Stimulated activated memory B cell treated with anti-CD40 and anti-IgM and Interleukin-4, amounts not matched to agents 10 μg/mL and 1 μg/mL and 100 μg/mL, for 72 hours (primary cell): ENCODE measurements at regions not wholly inside any gene's neighbourhood (a gene's known extent, or its start where the extent isn't known, plus 50 kb on each side); places are given as distances from the start of the nearest gene placed in this dataset.
"Not testable (repeated sequence)": the region's sequence is repeated elsewhere in the genome, so short reads cannot be mapped to it uniquely, and the experiment has no call there.

Experiments used
- ATAC-seq: fragments of 150-1000 bp; cut with Tn5 transposase; 2 replicates; pipeline ENCODE4 v1.10.0; 2021
- H3K27ac Mint-ChIP-seq: one replicate; pipeline ENCODE4 v1.8.0; 2022; ENCODE audit warnings: mild to moderate bottlenecking, mixed read lengths
- H3K27me3 Mint-ChIP-seq: one replicate; pipeline ENCODE4 v1.8.0; 2022; ENCODE audit warnings: mixed read lengths
- H3K36me3 Mint-ChIP-seq: one replicate; pipeline ENCODE4 v1.8.0; 2022; ENCODE audit warnings: mixed read lengths
- H3K4me1 Mint-ChIP-seq: one replicate; pipeline ENCODE4 v1.8.0; 2022; ENCODE audit warnings: mixed read lengths
- H3K4me3 Mint-ChIP-seq: one replicate; pipeline ENCODE4 v1.8.0; 2022; ENCODE audit warnings: mild to moderate bottlenecking, moderate library complexity, mixed read lengths
- H3K9me3 Mint-ChIP-seq: one replicate; pipeline ENCODE4 v1.8.0; 2022; ENCODE audit warnings: mixed read lengths

- H3K9me3 Mint-ChIP-seq, result no peaks in the 10 kb centered on the region
- H3K27me3 Mint-ChIP-seq, result no peaks in the 10 kb centered on the region
- ATAC-seq, result no peak
- peaks cover 5% of the 10 kb centered on the region for H3K4me1 Mint-ChIP-seq
- H3K36me3 Mint-ChIP-seq, result peaks cover 8% of the 10 kb centered on the region
- H3K27ac Mint-ChIP-seq, result no peak overlapping the region
- H3K4me3 Mint-ChIP-seq, result no peak overlapping the region
These were observed 112.0 kb upstream of the SLC38A2 start for GRCh38 chr12:46484396-46485061.

GRCh38 chr12:46483572-46484395 is 111.2 kb upstream of the SLC38A2 start:
- peaks cover 5% of the 10 kb centered on the region for H3K4me1 Mint-ChIP-seq
- no peaks in the 10 kb centered on the region for H3K9me3 Mint-ChIP-seq
- peaks cover 16% of the 10 kb centered on the region for H3K36me3 Mint-ChIP-seq
- ATAC-seq, result no peak
- H3K27me3 Mint-ChIP-seq, result no peaks in the 10 kb centered on the region
- no peak overlapping the region for H3K4me3 Mint-ChIP-seq
- H3K27ac Mint-ChIP-seq, result no peak overlapping the region

GRCh38 chr12:46480724-46481123 is 108.2 kb upstream of the SLC38A2 start:
- Mint-ChIP-seq H3K27ac (no peak overlapping the region), H3K27me3 (no peaks in the 10 kb centered on the region), H3K36me3 (peaks cover 28% of the 10 kb centered on the region), H3K4me1 (peaks cover 14% of the 10 kb centered on the region), H3K4me3 (no peak overlapping the region), H3K9me3 (no peaks in the 10 kb centered on the region)
- ATAC-seq, result no peak

GRCh38 chr12:46480316-46480715 is 107.7 kb upstream of the SLC38A2 start:
- no peaks in the 10 kb centered on the region for H3K27me3 Mint-ChIP-seq
- H3K36me3 Mint-ChIP-seq, result peaks cover 28% of the 10 kb centered on the region
- no peak overlapping the region for H3K4me3 Mint-ChIP-seq
- no peak for ATAC-seq
- H3K4me1 Mint-ChIP-seq, result peaks cover 14% of the 10 kb centered on the region
- no peaks in the 10 kb centered on the region for H3K9me3 Mint-ChIP-seq
- H3K27ac Mint-ChIP-seq, result no peak overlapping the region

GRCh38 chr12:46478123-46478522 is 105.5 kb upstream of the SLC38A2 start:
- Mint-ChIP-seq H3K36me3 (peaks cover 28% of the 10 kb centered on the region), H3K4me3 (no peak overlapping the region), H3K9me3 (no peaks in the 10 kb centered on the region), H3K4me1 (peaks cover 20% of the 10 kb centered on the region), H3K27ac (peak overlapping the region; percentile 40), H3K27me3 (no peaks in the 10 kb centered on the region)
- ATAC-seq, result no peak

- peaks cover 28% of the 10 kb centered on the region for H3K36me3 Mint-ChIP-seq
- H3K9me3 Mint-ChIP-seq, result no peaks in the 10 kb centered on the region
- peak overlapping the region; percentile 40 for H3K27ac Mint-ChIP-seq
- peaks cover 20% of the 10 kb centered on the region for H3K4me1 Mint-ChIP-seq
- no peaks in the 10 kb centered on the region for H3K27me3 Mint-ChIP-seq
- no peak overlapping the region for H3K4me3 Mint-ChIP-seq
- no peak for ATAC-seq
These were observed 105.0 kb upstream of the SLC38A2 start for GRCh38 chr12:46477541-46477940.

GRCh38 chr12:46475972-46476645 is 103.5 kb upstream of the SLC38A2 start:
- Mint-ChIP-seq H3K4me3 (no peak overlapping the region), H3K36me3 (peaks cover 22% of the 10 kb centered on the region), H3K4me1 (peaks cover 19% of the 10 kb centered on the region), H3K27ac (no peak overlapping the region), H3K27me3 (no peaks in the 10 kb centered on the region), H3K9me3 (no peaks in the 10 kb centered on the region)
- ATAC-seq, result no peak

GRCh38 chr12:46474385-46474784 is 101.8 kb upstream of the SLC38A2 start:
- H3K27ac Mint-ChIP-seq, ATAC-seq, H3K4me3 Mint-ChIP-seq, H3K27me3 Mint-ChIP-seq, H3K9me3 Mint-ChIP-seq: not testable (repeated sequence)
- Mint-ChIP-seq H3K4me1 (peaks cover 29% of the 10 kb centered on the region), H3K36me3 (peaks cover 22% of the 10 kb centered on the region)

GRCh38 chr12:46473634-46474329 is 101.2 kb upstream of the SLC38A2 start:
- Mint-ChIP-seq H3K36me3 (peaks cover 16% of the 10 kb centered on the region), H3K27me3 (no peaks in the 10 kb centered on the region), H3K9me3 (no peaks in the 10 kb centered on the region), H3K4me3 (peak overlapping the region; percentile 27), H3K4me1 (peaks cover 29% of the 10 kb centered on the region), H3K27ac (peak overlapping the region; percentile 59)
- ATAC-seq, result peak; percentile 72

GRCh38 chr12:46472893-46473633 is 100.5 kb upstream of the SLC38A2 start:
- Mint-ChIP-seq H3K27me3 (no peaks in the 10 kb centered on the region), H3K9me3 (no peaks in the 10 kb centered on the region), H3K4me3 (no peak overlapping the region), H3K36me3 (peaks cover 14% of the 10 kb centered on the region), H3K27ac (peak overlapping the region; percentile 59), H3K4me1 (peaks cover 28% of the 10 kb centered on the region)
- no peak for ATAC-seq

- H3K36me3 Mint-ChIP-seq, result peaks cover 5% of the 10 kb centered on the region
- H3K9me3 Mint-ChIP-seq, result no peaks in the 10 kb centered on the region
- H3K27me3 Mint-ChIP-seq, result no peaks in the 10 kb centered on the region
- H3K4me1 Mint-ChIP-seq, result peaks cover 23% of the 10 kb centered on the region
- ATAC-seq, result no peak
- no peak overlapping the region for H3K27ac Mint-ChIP-seq
- H3K4me3 Mint-ChIP-seq, result no peak overlapping the region
These were observed 99.7 kb upstream of the SLC38A2 start for GRCh38 chr12:46472144-46472705.

- Mint-ChIP-seq H3K4me3 (no peak overlapping the region), H3K36me3 (peaks cover 4% of the 10 kb centered on the region), H3K27ac (peak overlapping the region; percentile 50), H3K4me1 (peaks cover 31% of the 10 kb centered on the region), H3K9me3 (no peaks in the 10 kb centered on the region), H3K27me3 (no peaks in the 10 kb centered on the region)
- no peak for ATAC-seq
These were observed 98.8 kb upstream of the SLC38A2 start for GRCh38 chr12:46471404-46471803.

GRCh38 chr12:46470975-46471374 is 98.4 kb upstream of the SLC38A2 start:
- no peak for ATAC-seq
- H3K4me1 Mint-ChIP-seq, result peaks cover 33% of the 10 kb centered on the region
- peaks cover 4% of the 10 kb centered on the region for H3K36me3 Mint-ChIP-seq
- H3K4me3 Mint-ChIP-seq, result no peak overlapping the region
- H3K27ac Mint-ChIP-seq, result peak overlapping the region; percentile 50
- H3K9me3 Mint-ChIP-seq, result no peaks in the 10 kb centered on the region
- H3K27me3 Mint-ChIP-seq, result no peaks in the 10 kb centered on the region

GRCh38 chr12:46470036-46470627 is 97.6 kb upstream of the SLC38A2 start:
- Mint-ChIP-seq H3K4me1 (peaks cover 33% of the 10 kb centered on the region), H3K27me3 (no peaks in the 10 kb centered on the region), H3K36me3 (peaks cover 4% of the 10 kb centered on the region), H3K4me3 (peak overlapping the region; percentile 70), H3K27ac (peak overlapping the region; percentile 88), H3K9me3 (no peaks in the 10 kb centered on the region)
- peak; percentile 88 for ATAC-seq
